Stimulated activated CD4-positive, alpha-beta T cell treated with anti-CD3 and anti-CD28 coated beads, Interleukin-12 subunit alpha, Interleukin-12 subunit beta, amount 100 ng/mL, for 4 hours (primary cell): ENCODE measurements at regions not wholly inside any gene's neighbourhood (a gene's known extent, or its start where the extent isn't known, plus 50 kb on each side); places are given as distances from the start of the nearest gene placed in this dataset.
A peak's percentile ranks its signal among the peaks of the same experiment; 100 is the strongest.

Experiments
- DNase-seq: peaks from one replicate; pipeline ENCODE4 v3.0.0-alpha.2; 2020

- DNase-seq, result no peak
Measured at GRCh38 chr15:58330741-58331559, 100.8 kb upstream of the LIPC start.

- DNase-seq, result no peak
Measured at GRCh38 chr15:58331560-58331912, 100.3 kb upstream of the LIPC start.

DNA sequence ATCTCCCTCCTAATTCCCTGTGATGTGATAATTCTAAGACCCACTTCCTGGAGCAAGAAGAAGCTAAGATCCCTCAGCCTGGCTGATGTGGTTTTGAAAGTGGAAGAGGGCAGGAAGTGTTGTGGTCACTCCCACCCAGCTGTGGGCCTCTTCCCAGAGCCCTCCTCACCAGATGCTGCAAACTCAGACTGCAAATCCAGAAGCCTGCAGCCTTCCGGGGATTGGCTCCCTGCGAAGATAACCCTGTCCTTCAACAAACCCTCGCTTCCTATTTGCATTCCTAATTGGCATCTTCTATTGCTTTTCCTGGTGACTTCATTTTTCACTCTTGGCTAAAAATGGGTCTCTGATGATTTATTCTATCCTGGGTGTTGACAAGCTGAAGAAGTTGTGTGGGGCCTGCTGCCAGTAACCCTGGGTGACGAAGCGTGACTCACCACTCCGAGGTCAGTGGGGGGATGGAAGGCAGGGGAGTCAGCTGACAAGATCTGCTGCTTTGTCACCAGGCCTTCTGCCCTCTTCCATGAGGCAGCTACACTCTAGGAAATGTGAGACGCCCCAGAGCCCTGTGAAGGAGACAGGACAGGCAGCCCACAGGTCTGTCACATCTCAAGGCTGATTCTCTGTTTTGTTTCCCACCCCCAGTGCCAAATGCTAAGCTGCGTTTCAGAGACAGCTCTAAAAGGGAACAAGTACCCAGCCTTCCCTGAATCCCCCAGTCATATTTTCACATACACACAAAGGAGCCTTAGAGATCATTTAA, 99.7 kb upstream of the LIPC start:
- peak; percentile 78 for DNase-seq

DNA sequence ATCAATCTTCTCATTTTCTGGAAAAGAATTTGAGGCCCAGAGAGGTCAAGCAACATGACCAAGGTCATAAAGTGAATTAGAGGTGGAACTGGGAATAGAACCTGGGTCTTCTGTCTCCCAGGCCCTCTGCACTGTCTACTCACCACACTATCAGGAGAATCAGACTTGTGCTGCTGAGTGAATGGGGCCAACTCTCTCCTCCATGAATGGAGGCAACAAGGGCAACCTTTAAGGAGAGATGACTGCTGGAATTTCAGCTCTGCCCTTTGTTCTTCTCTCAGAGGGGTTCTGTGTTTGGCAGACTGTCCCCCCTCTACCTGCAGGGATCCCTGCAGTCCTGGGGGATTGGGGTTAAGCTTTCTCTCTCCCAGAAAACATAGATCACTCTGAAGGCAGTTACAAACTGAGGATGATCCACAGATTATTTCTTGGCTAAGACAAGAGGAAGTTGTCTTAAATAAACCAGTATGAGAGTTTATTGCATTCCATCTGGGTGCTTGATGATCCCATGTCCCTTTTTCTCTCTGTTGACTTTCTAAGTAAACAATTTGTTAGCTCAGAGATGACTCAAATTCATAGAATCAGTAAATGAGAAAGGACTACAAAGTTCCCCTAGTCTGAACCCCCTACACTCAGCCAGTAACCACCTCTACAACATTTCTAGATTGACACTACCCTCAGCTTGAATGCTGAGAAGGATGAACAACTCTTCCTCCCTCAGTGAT, 99.0 kb upstream of the LIPC start:
- no peak for DNase-seq

- no peak for DNase-seq
Measured at GRCh38 chr15:58334803-58335202, 97.0 kb upstream of the LIPC start.

GRCh38 chr15:58336161-58336560, 95.6 kb upstream of the LIPC start:
- no peak for DNase-seq

DNA sequence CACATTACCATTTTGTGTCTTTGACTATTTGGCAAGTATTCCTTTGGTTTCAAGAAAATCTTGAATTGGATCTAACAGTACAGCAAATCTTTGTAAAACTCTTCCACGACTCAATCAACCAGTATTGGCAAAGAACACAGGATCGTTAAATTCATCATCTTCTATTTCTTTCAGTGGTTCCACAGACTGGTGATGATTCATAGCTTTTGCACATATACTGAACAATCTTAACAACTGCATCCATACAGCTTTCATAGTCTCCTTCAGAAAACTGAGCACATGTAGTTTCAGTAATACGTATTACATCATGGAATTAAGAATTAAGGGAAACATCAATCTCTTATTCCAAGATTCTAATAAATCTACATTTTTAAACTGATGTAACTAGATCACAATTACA, 91.6 kb upstream of the LIPC start:
- no peak for DNase-seq

- DNase-seq, result no peak
Measured at GRCh38 chr15:58342508-58342907, 89.3 kb upstream of the LIPC start.

- no peak for DNase-seq
Measured at GRCh38 chr15:58344213-58345070, 87.3 kb upstream of the LIPC start.

DNA sequence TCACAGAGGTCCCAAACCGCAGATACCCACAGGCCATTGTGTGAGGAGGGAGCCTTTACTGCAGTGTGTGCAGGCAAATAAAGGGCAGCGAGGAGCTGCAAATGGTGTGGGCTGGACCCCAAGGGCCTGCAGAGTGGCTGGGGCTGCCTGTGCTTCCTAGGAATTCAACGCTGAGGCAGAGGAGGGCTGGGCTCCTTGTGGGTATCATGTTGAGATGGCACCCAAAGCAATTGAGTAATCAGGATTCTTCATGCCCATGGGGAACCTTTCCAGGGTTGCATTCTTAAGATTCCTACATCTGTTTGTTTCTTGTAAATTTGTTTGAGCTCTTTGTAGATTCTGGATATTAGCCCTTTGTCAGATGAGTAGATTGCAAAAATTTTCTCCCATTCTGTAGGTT, 85.4 kb upstream of the LIPC start:
- DNase-seq, result no peak

GRCh38 chr15:58348095-58348812, 83.5 kb upstream of the LIPC start:
- DNase-seq, result no peak

DNA sequence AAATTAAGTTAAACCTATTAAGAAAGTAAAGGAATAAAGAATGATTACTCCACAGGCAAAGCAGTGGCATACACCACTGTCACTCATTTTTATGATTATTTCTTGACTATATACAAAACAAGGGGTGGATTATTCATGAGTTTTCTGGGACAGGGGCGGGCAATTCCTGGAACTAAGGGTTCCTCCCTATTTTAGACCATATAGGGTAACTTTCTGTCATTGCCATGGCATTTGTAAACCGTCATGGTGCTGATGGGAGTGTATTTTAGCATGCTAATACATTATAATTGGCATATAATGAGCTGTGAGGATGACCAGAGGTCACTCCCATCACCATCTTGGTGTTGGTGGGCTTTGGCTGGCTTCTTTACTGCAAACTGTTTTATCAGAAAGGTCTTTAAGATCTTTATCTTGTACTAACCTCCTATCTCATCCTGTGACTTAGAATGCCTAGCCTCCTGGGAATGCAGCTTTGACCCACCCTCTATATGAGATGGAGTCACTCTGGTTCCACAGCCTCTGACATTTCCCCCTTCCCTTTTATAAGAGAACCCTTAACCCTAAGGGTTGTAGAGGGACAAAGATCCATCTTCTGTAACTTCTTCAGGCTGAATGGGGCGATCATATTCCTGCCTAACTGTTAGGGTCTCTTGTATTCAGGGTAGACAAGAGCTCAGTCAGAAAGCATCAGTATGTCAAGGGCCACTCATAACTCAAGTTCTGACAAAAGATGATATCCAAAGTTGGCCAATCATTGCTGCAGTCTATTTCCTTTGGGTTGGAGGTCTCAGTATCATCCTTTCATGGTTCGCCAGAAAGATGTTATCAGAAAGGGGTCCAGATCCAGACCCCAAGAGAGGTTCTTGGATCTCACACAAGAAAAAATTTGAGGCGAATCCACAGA, 79.5 kb upstream of the LIPC start:
- no peak for DNase-seq

DNA sequence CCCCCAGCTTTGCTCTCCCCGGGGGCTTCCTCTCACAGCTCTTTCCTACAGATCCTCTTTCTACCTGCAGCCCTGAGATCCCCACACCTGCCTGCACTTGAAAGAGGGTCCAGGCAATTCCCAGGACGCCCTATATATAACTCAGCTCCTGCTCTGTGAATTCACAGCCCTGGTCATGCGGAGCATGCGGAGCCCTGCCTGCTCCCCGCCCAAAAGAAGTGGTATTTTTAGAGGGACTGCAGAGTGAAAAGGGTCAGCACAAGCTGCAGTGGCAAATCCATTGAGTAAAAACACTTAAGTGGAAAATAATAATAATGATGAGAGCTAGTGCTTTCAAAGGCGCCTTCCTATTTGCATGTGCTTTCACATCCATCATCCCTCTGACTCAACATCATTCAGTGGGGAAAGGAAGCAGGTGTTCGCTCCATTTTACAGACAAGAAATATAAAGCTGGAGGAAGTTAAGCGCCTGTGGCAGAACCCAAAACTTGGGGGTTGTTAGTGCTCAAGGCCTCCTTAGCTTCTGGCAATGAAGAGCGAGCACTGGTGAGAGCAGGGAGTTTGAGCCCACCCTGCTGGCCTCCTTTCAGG, 76.3 kb upstream of the LIPC start:
- no peak for DNase-seq

DNA sequence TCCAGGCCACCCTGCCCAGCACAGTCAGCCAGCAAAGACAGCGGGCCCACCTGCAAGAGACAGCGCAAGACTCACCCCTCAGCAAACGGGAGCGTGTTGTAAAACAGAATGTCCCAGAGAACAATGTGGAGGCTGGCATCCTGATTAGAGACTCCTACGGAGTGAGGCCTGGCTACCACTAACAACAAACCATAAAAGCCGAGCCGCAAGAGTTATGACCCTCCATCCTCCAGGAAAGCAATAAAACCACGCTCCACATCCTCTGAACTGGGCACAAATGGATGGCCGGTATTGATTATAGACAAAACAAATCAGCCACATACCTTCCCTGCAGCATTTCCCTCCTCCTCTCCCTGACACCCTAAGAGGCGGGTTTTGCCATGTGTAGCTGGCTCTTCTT, 75.8 kb upstream of the LIPC start:
- no peak for DNase-seq

DNA sequence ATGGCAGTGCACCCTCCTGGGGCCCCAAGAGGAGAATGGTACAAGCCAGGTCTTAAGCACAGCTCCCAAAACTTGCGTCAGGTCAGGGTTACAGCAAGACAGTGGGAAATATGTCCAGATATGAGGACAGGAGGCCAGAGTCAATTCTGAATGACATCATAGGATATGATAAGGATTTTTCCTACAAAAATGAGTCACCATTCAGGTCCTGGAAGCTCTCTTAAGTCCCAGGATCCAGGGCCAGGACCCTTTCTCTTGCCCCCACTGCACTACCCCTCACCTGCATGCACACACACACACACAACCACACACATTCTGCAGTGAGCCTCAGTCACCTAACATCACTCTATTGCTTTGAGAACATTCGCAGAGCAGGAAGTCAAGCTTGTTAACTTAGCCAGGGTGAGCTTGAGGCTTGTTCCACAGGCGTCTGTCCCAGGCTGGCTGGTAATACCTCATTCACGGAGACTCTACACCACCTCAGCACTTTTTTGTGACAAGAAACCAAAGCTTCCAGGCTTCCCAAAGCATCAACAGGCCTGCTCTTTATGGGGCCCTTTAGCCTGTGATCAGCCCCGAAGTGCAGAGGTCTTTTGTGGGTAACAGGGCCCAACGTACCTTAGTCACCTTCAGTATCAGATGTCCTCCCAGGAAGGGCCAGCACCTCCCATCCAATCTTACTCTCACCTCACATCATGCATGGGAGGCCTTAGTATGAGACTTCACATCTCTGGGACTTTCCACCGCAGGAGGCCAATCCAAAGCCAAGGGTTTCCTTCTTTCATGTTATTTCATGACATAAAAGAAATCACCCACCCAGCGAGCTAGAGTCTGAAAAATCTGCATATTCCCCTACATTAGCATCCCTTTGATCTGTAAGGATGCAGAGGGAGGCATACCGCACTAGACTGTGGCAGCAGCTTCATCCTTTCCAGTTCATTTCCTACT, 74.0 kb upstream of the LIPC start:
- no peak for DNase-seq

GRCh38 chr15:58360421-58361090, 71.2 kb upstream of the LIPC start:
- no peak for DNase-seq

- DNase-seq, result no peak
Measured at GRCh38 chr15:58361273-58361759, 70.5 kb upstream of the LIPC start.

DNA sequence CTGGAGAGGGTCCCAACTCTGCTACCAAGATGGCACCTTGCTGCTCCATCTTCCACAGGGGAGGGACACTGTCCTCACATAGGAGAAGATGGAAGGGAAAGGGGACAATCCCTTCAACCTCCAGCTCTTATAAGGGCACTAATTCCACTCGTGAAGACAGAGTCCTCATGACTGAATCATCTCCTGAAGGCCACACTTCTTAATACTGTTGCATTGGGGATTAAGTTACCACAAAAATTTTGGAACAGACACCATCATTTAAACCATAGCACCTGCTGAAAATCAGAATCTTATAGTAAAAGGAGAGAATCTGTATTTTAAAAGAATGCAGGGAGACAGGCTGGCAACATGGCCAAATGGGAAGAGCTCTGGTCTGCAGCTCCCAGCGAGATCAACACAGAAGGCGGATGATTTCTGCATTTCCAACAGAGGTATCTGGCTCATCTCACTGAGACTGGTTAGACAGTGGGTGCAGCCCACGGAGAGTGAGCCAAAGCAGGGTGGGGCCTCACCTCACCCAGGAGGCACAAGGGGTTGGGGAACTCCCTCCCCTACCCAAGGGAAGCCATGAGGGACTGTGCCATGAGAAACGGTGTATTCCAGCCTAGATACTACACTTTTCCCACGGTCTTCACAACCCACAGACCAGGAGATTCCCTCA, 69.4 kb upstream of the LIPC start:
- DNase-seq, result no peak
